Astrocyte (in vitro differentiated cells and primary cell): ENCODE measurements at regions not wholly inside any gene's neighbourhood (a gene's known extent, or its start where the extent isn't known, plus 50 kb on each side); places are given as distances from the start of the nearest gene placed in this dataset.

Source experiments
- CTCF ChIP-seq: IDR thresholded peaks from 2 replicates; pipeline ENCODE4 v1.5.1; 2011; ENCODE audit warnings: low read depth, mild to moderate bottlenecking, inconsistent platforms, low read length, moderate library complexity; ENCODE audit not compliant: insufficient read depth
- EZH2 ChIP-seq: IDR thresholded peaks from 2 replicates; pipeline ENCODE4 v1.6.1; 2012; ENCODE audit warnings: mild to moderate bottlenecking, low read length, inconsistent platforms; ENCODE audit not compliant: insufficient read depth

- TF ChIP-seq CTCF: no peak
- TF ChIP-seq EZH2: no peak
Measured at GRCh38 chr17:70414300-70414699, 245.0 kb downstream of the KCNJ2 start.
